H1 (cell line): ENCODE measurements at regions not wholly inside any gene's neighbourhood (a gene's known extent, or its start where the extent isn't known, plus 50 kb on each side); places are given as distances from the start of the nearest gene placed in this dataset.

Experiments
- CTCF ChIA-PET: fragments of 300-600 bp; sonication (Branson Sonifier 250); formaldehyde crosslinking; loops from one replicate; lab custom pipeline; 2021; ENCODE audit not compliant: partially characterized antibody; lab: Charles Lee
- POLR2A ChIA-PET: fragments of 300-600 bp; sonication (Branson Sonifier 250); formaldehyde crosslinking; loops from one replicate; lab custom pipeline; 2021; ENCODE audit warnings: inconsistent platforms; ENCODE audit not compliant: partially characterized antibody; lab: Charles Lee
- DNase-seq, 2 experiments: peaks; one replicate each; pipeline versions ENCODE4 v3.0.0 to v3.0.0-alpha.2; 2010 to 2022; ENCODE audit warnings: low spot score in 2 of 2, low read depth in 1 of 2, mixed read lengths in 1 of 2
- FAIRE-seq: peaks from 2 replicates; lab custom pipeline; 2011; peaks lifted over from hg19 to GRCh38; lab: Jason Lieb, UNC
- H2AFZ ChIP-seq: 2 replicates; pipeline ENCODE4 v1.8.1; 2012; ENCODE audit warnings: low read length, inconsistent platforms
- H2AK5ac ChIP-seq: 2 replicates; pipeline ENCODE4 v1.6.1; 2013; ENCODE audit warnings: low read depth, low read length
- H2BK120ac ChIP-seq: replicated peaks from 2 replicates; pipeline ENCODE3; 2013; ENCODE audit warnings: low read depth, low read length, inconsistent platforms
- H2BK12ac ChIP-seq: 2 replicates; pipeline ENCODE4 v1.6.1; 2013; ENCODE audit warnings: low read depth, low read length
- H2BK15ac ChIP-seq: 2 replicates; pipeline ENCODE4 v1.6.1; 2013; ENCODE audit warnings: low read length
- H2BK20ac ChIP-seq: 2 replicates; pipeline ENCODE4 v1.6.1; 2013; ENCODE audit warnings: low read length
- H2BK5ac ChIP-seq: 2 replicates; pipeline ENCODE4 v1.6.1; 2013; ENCODE audit warnings: low read depth, low read length
- H3K14ac ChIP-seq: 2 replicates; pipeline ENCODE4 v1.6.1; 2013; ENCODE audit warnings: inconsistent platforms; ENCODE audit not compliant: insufficient read length
- H3K18ac ChIP-seq: 2 replicates; pipeline ENCODE4 v1.6.1; 2013; ENCODE audit warnings: low read length; ENCODE audit errors: extremely low read depth
- H3K23ac ChIP-seq: 2 replicates; pipeline ENCODE4 v1.6.1; 2013; ENCODE audit warnings: inconsistent platforms; ENCODE audit not compliant: insufficient read length
- H3K23me2 ChIP-seq: 2 replicates; pipeline ENCODE4 v1.6.1; 2013; ENCODE audit warnings: low read depth, low read length
- H3K27ac ChIP-seq: 2 replicates; pipeline ENCODE4 v1.6.1; 2011; ENCODE audit warnings: low read depth, low read length, inconsistent platforms
- H3K27me3 ChIP-seq, 4 experiments: replicated peaks in 1 of 4; 1 replicate in 1 of 4; 2 replicates in 3 of 4; pipeline versions ENCODE4 v1.6.1 to v1.8.1; 2011 to 2013; ENCODE audit warnings: low read length in 3 of 4, mild to moderate bottlenecking in 3 of 4, inconsistent platforms in 2 of 4, mixed read lengths in 2 of 4, moderate library complexity in 1 of 4; ENCODE audit not compliant: control insufficient read depth in 3 of 4, insufficient read depth in 3 of 4; ENCODE audit errors: extremely low read depth in 1 of 4
- H3K36me3 ChIP-seq, 4 experiments: 2 replicates each; pipeline versions ENCODE4 v1.6.1 to v1.8.1; 2011 to 2013; ENCODE audit warnings: mild to moderate bottlenecking in 4 of 4, low read length in 3 of 4, moderate library complexity in 2 of 4, control low read depth in 1 of 4, inconsistent platforms in 1 of 4; ENCODE audit not compliant: insufficient read depth in 4 of 4, control insufficient read depth in 2 of 4
- H3K4ac ChIP-seq: replicated peaks from 2 replicates; pipeline ENCODE3; 2013; ENCODE audit warnings: low read length, low read depth, mixed read lengths, inconsistent platforms; ENCODE audit not compliant: insufficient read length
- H3K4me1 ChIP-seq, 4 experiments: replicated peaks in 1 of 4; 1 replicate in 1 of 4; 2 replicates in 3 of 4; pipeline versions ENCODE4 v1.6.1 to v1.8.1; 2011 to 2013; ENCODE audit warnings: low read length in 3 of 4, inconsistent platforms in 2 of 4, mixed read lengths in 1 of 4; ENCODE audit not compliant: insufficient read depth in 4 of 4, control insufficient read depth in 3 of 4
- H3K4me2 ChIP-seq, 2 experiments: 2 replicates each; pipeline versions ENCODE4 v1.6.1 to v1.8.1; 2011 to 2013; ENCODE audit warnings: low read depth in 2 of 2, low read length in 2 of 2, control low read depth in 1 of 2, inconsistent platforms in 1 of 2, mild to moderate bottlenecking in 1 of 2; ENCODE audit not compliant: insufficient read depth in 1 of 2
- H3K4me3 ChIP-seq, 4 experiments: fragments of 200-600, 300-600 bp in 1 of 4; sonication (generic), shearing (Covaris generic), sonication (Bioruptor Twin) in 1 of 4; 2 replicates each; pipeline versions ENCODE4 v1.5.1 to v1.8.1; 2011 to 2016; ENCODE audit warnings: low read length in 4 of 4, low read depth in 3 of 4, control low read depth in 2 of 4, inconsistent platforms in 2 of 4, mild to moderate bottlenecking in 2 of 4, mixed read lengths in 1 of 4, moderate library complexity in 1 of 4; ENCODE audit not compliant: insufficient read depth in 2 of 4; ENCODE audit errors: extremely low read depth in 1 of 4
- H3K56ac ChIP-seq: replicated peaks from 2 replicates; pipeline ENCODE3; 2013; ENCODE audit warnings: low read depth, mild to moderate bottlenecking, mixed read lengths, low read length, inconsistent platforms; ENCODE audit not compliant: insufficient read length
- H3K79me1 ChIP-seq: 2 replicates; pipeline ENCODE4 v1.6.1; 2013; ENCODE audit warnings: low read depth, low read length, control low read depth
- H3K79me2 ChIP-seq, 2 experiments: 2 replicates each; pipeline versions ENCODE4 v1.6.1 to v1.8.1; 2012 to 2013; ENCODE audit warnings: low read length in 2 of 2, mild to moderate bottlenecking in 2 of 2, inconsistent platforms in 1 of 2; ENCODE audit not compliant: insufficient read depth in 2 of 2, control insufficient read depth in 1 of 2
- H3K9ac ChIP-seq, 4 experiments: replicated peaks in 1 of 4; 1 replicate in 1 of 4; 2 replicates in 3 of 4; pipeline versions ENCODE4 v1.6.1 to v1.8.1; 2011 to 2013; ENCODE audit warnings: low read depth in 3 of 4, low read length in 3 of 4, control low read depth in 2 of 4, mild to moderate bottlenecking in 2 of 4, moderate library complexity in 2 of 4, inconsistent platforms in 1 of 4; ENCODE audit errors: extremely low read depth in 1 of 4
- H3K9me3 ChIP-seq, 2 experiments: 2 replicates each; pipeline versions ENCODE4 v1.6.1 to v1.8.1; 2012 to 2013; ENCODE audit warnings: mild to moderate bottlenecking in 2 of 2, moderate library complexity in 2 of 2, control low read depth in 1 of 2, inconsistent platforms in 1 of 2, low read depth in 1 of 2, low read length in 1 of 2, mixed read lengths in 1 of 2; ENCODE audit not compliant: insufficient read depth in 2 of 2
- H4K20me1 ChIP-seq, 2 experiments: replicated peaks in 1 of 2; 2 replicates each; pipeline versions ENCODE3 to v1.8.1; 2011 to 2013; ENCODE audit warnings: inconsistent platforms in 2 of 2, low read length in 2 of 2, mild to moderate bottlenecking in 1 of 2; ENCODE audit not compliant: insufficient read depth in 2 of 2, control insufficient read depth in 1 of 2
- H4K5ac ChIP-seq: 2 replicates; pipeline ENCODE4 v1.6.1; 2013; ENCODE audit warnings: low read length, low read depth, mixed read lengths, inconsistent platforms; ENCODE audit not compliant: insufficient read length
- H4K8ac ChIP-seq: 2 replicates; pipeline ENCODE4 v1.8.0; 2013; ENCODE audit warnings: mild to moderate bottlenecking, moderate library complexity, low read length, inconsistent platforms; ENCODE audit not compliant: insufficient read depth; ENCODE audit errors: extremely low read depth
- H4K91ac ChIP-seq: replicated peaks from 2 replicates; pipeline ENCODE3; 2013; ENCODE audit warnings: low read length, mixed read lengths, inconsistent platforms; ENCODE audit not compliant: insufficient read length
- JUND ChIP-seq: IDR thresholded peaks from 2 replicates; pipeline ENCODE4 v1.6.1; 2011; ENCODE audit warnings: mild to moderate bottlenecking, improper control_type of control experiment, low read length
- POLR2AphosphoS5 ChIP-seq: IDR thresholded peaks from 2 replicates; pipeline ENCODE4 v1.6.1; 2011; ENCODE audit warnings: low read depth, low read length
- RNF2 ChIP-seq: fragments of 200-900, 300-1000 bp; sonication (generic); IDR thresholded peaks from 2 replicates; pipeline ENCODE4 v1.7.1; 2016; ENCODE audit warnings: borderline replicate concordance, low read depth, mild to moderate bottlenecking, antibody characterized with exemption, low read length; ENCODE audit not compliant: poor library complexity, severe bottlenecking; ENCODE audit errors: missing control alignments
- SIN3A ChIP-seq, 2 experiments: IDR thresholded peaks in 1 of 2; conservative IDR thresholded peaks in 1 of 2; 2 replicates each; pipeline ENCODE4 v1.6.1; 2011 to 2012; ENCODE audit warnings: low read length in 2 of 2, improper control_type of control experiment in 1 of 2, low read depth in 1 of 2, mild to moderate bottlenecking in 1 of 2
- TAF7 ChIP-seq: optimal IDR thresholded peaks from 2 replicates; pipeline ENCODE3; 2011; ENCODE audit warnings: low read depth, mild to moderate bottlenecking, inconsistent platforms, low read length, moderate library complexity, borderline replicate concordance
- WGBS, 2 experiments: shearing (Covaris generic) in 1 of 2; methylation state at CpG; one replicate each; pipeline versions ENCODE4 v1.1.6 to v1.1.7; 2013 to 2015; ENCODE audit warnings: low lambda C conversion rate in 2 of 2, mixed read lengths in 2 of 2, inconsistent platforms in 1 of 2, low coverage in 1 of 2, missing lambda C conversion rate in 1 of 2; ENCODE audit not compliant: insufficient replicate concordance in 2 of 2, insufficient coverage in 1 of 2, insufficient read length in 1 of 2; ENCODE audit errors: extremely low coverage in 1 of 2, missing lambda C conversion rate in 1 of 2; 5-methylcytosine and 5-hydroxymethylcytosine counted together
- TF ChIP-seq, protein P1 (sequence below): IDR thresholded peaks from 2 replicates; pipeline ENCODE4 v1.6.1; 2011; ENCODE audit warnings: low read length, improper control_type of control experiment
- TF ChIP-seq, protein P2 (sequence below): IDR thresholded peaks from 2 replicates; pipeline ENCODE4 v1.6.1; 2012; ENCODE audit warnings: inconsistent platforms

DNA sequence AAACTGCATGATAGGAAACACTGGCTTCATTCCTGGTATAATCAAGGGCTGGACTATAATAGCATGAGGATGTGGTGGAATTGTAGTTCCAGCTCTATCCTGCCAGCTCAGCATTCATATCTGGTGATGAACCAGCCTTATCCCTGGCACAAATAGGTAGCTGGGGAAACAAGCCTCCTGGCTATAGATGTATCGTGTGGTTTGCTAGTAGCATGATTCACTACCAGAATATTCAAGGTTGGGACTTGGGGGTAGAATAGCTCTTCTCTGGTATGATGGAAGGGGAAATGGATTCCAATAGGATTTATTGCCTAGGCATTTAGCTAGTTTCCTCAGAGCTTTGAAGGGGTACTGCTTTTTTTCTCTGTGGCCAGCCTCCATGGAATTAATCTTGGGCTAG lies 532.8 kb downstream of the FBXO15 start:
- no peak overlapping the region for H2AFZ ChIP-seq
- H3K23me2 ChIP-seq: no peaks in the 10 kb centered on the region
- H4K8ac ChIP-seq: no peak overlapping the region
- no peak overlapping the region for H3K18ac ChIP-seq
- H3K9ac ChIP-seq: no peak overlapping the region
- H3K23ac ChIP-seq: no peak overlapping the region
- TF ChIP-seq SIN3A (conservative IDR thresholded peaks at IDR 0.05 in 1 of 2, IDR thresholded peaks at IDR 0.05 in 1 of 2; ENCODE audit: low read depth in 1 of 2, low read length in 2 of 2) (no peak), RNF2 (no peak), JUND (no peak), POLR2AphosphoS5 (no peak), TAF7 (no peak)
- TF ChIP-seq, protein P1, sequence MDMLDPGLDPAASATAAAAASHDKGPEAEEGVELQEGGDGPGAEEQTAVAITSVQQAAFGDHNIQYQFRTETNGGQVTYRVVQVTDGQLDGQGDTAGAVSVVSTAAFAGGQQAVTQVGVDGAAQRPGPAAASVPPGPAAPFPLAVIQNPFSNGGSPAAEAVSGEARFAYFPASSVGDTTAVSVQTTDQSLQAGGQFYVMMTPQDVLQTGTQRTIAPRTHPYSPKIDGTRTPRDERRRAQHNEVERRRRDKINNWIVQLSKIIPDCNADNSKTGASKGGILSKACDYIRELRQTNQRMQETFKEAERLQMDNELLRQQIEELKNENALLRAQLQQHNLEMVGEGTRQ: no peak
- TF ChIP-seq, protein P2, sequence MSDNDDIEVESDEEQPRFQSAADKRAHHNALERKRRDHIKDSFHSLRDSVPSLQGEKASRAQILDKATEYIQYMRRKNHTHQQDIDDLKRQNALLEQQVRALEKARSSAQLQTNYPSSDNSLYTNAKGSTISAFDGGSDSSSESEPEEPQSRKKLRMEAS: no peak
- no peak overlapping the region for H2BK12ac ChIP-seq
- H2BK120ac ChIP-seq: no peak overlapping the region
- no peaks in the 10 kb centered on the region; a peak in 1 of 8 replicates for H3K36me3 ChIP-seq
- ChIA-PET POLR2A (no interaction called here), CTCF (interaction anchor here (0.9 to 1.2 kb wide), 2 partner anchors 76 to 479 kb away, joined by 3 read pairs; no protein-coding TSS in a partner anchor)
- H3K79me2 ChIP-seq: no peaks in the 10 kb centered on the region
- 94% methylated on average over 1 of the region's 1 CpG; no CpG with 5 or more reads in 1 of the 2 experiments for WGBS, 2 experiments
- DNase-seq: no peak
- no peaks in the 10 kb centered on the region for H3K9me3 ChIP-seq
- no peak overlapping the region for H3K4me2 ChIP-seq
- H2BK20ac ChIP-seq: no peak overlapping the region
- H4K91ac ChIP-seq: no peak overlapping the region
- no peak overlapping the region for H3K4ac ChIP-seq
- no peak overlapping the region for H3K4me3 ChIP-seq
- H3K27ac ChIP-seq: no peak overlapping the region
- peaks cover 0 to 3% (median 0%) of the 10 kb centered on the region in 4 experiments; a peak in 1 of 7 replicates for H3K4me1 ChIP-seq
- no peak overlapping the region for H2BK5ac ChIP-seq
- H2AK5ac ChIP-seq: no peak overlapping the region
- no peak overlapping the region for H3K14ac ChIP-seq
- no peak for FAIRE-seq
- no peaks in the 10 kb centered on the region for H3K79me1 ChIP-seq
- H4K20me1 ChIP-seq: no peaks in the 10 kb centered on the region
- no peak overlapping the region for H2BK15ac ChIP-seq
- no peaks in the 10 kb centered on the region for H3K27me3 ChIP-seq
- H3K56ac ChIP-seq: no peak overlapping the region
- H4K5ac ChIP-seq: no peak overlapping the region
